ENCODE measurements at regions not wholly inside any gene's neighbourhood (a gene's known extent, or its start where the extent isn't known, plus 50 kb on each side); places are given as distances from the start of the nearest gene placed in this dataset.
"Not testable (repeated sequence)": the region's sequence is repeated elsewhere in the genome, so short reads cannot be mapped to it uniquely, and the experiment has no call there.

DNA sequence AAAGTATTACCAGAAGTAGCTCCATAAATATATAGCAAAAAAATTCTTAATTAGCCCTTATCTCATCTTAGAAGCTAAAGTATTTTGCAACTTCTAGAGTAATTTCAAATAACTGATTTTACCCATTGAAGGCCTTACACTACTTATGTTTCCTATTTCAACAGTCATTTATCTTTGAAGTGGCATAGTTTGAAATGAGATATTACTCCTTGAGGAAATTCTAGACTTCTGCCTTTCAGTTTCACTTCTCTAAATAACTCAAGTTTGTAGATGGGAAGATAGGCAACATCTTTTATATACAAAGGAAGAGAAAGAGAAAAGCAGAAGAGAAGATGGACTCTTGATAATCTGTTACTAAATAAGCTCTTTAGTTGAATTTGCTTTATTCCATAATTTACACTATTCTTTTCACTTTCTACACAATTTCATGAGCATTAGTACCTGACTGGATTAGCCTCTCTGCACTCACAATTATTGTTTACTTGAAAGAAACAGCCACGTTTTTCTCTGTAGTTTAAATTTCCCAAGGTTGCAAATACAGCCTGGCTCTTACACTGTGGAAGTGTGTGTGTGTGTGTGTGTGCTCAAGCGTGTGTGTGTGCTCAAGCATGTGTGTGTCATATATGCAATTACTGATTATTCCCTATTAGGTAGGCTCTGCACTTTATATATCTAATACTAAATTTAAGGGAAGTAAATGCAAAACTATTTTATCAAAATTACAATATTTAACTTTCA lies 60.6 kb upstream of the EMB start:
- H3K4me1 Mint-ChIP-seq (ENCODE audit: low read depth) = peaks cover 12% of the 10 kb centered on the region
- no peak overlapping the region for H3K27ac Mint-ChIP-seq
- H3K27me3 Mint-ChIP-seq = peaks cover 1% of the 10 kb centered on the region
- peaks cover 16% of the 10 kb centered on the region for H3K36me3 Mint-ChIP-seq
- H3K9me3 Mint-ChIP-seq = peaks cover 18% of the 10 kb centered on the region
- CTCF ChIA-PET = no interaction called here
- no peak overlapping the region for H3K4me3 Mint-ChIP-seq
- no peak for DNase-seq
- POLR2A ChIA-PET = interaction anchor here (1.2 kb wide), 1 partner anchor 60 kb away, joined by 3 read pairs; the partner anchor contains the start of gene EMB
- intact Hi-C loops (cut with micrococcal nuclease) = loop anchor here (2.0 kb wide), 1 partner anchor 61 kb away; the partner anchor contains the start of gene EMB

DNA sequence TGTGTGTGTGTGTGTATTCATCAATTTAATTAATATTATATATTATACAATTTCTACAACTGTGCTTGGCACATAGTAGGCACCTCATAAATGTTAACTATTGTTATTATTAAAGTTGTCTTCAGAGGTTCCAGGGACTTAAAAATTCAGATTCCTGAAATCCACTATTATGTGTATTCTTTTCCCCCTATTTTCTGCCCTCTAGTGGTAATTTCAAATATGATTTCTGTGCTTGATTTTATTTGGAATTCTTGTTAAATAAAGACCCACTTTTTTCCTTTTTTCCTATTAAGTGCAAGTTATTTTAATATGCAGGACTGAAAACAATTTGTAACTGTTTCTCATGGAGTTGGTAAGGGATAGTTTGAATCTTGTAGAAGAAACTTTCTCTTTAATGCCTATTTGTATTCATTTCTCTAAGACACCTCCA lies 72.0 kb upstream of the EMB start:
- H3K36me3 Mint-ChIP-seq; POLR2A ChIA-PET; H3K9me3 Mint-ChIP-seq; DNase-seq; H3K27ac Mint-ChIP-seq; H3K27me3 Mint-ChIP-seq; H3K4me1 Mint-ChIP-seq (ENCODE audit: low read depth); H3K4me3 Mint-ChIP-seq: not testable (repeated sequence)
- CTCF ChIA-PET = interaction anchor here (0.9 to 1.3 kb wide), 5 partner anchors 15 to 238 kb away, joined by 3 to 6 read pairs (median 3); no protein-coding TSS in a partner anchor
- intact Hi-C loops (cut with micrococcal nuclease) = loop anchor here (2.0 kb wide), 1 partner anchor 238 kb away; no protein-coding TSS in a partner anchor

- POLR2A ChIA-PET; H3K4me1 Mint-ChIP-seq (ENCODE audit: low read depth); intact Hi-C loops (cut with micrococcal nuclease); CTCF ChIA-PET; H3K36me3 Mint-ChIP-seq; H3K27ac Mint-ChIP-seq; H3K27me3 Mint-ChIP-seq; H3K4me3 Mint-ChIP-seq; DNase-seq: not testable (repeated sequence)
- peaks cover 11% of the 10 kb centered on the region for H3K9me3 Mint-ChIP-seq
Measured at GRCh38 chr5:50521060-50521459, 80.0 kb upstream of the EMB start.

GRCh38 chr5:50527514-50528060 lies 86.5 kb upstream of the EMB start:
- H3K27ac Mint-ChIP-seq; intact Hi-C loops (cut with micrococcal nuclease): not testable (repeated sequence)

DNA sequence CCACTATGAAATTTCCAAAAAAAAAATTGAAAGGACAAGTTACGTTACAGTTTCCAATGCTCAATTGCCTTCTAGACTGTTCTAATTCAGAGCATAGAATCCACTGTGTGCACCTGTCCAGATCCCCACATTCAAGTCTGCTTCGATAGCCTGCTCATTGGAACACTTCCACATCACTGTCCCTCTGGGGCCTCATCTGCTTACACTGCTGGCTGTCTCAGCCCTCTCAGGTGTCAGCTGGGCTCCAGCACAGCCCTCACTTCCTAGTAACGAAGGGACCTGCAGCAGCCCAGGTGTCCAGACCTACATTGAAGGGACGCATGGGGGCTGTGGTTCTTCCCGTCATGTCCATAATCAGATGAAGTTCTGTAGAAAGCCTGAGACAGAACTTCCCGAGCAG lies 94.3 kb upstream of the EMB start:
- H3K36me3 Mint-ChIP-seq = no peaks in the 10 kb centered on the region
- ChIA-PET POLR2A (no interaction called here), CTCF (no interaction called here)
- H3K27me3 Mint-ChIP-seq = no peaks in the 10 kb centered on the region
- peaks cover 4% of the 10 kb centered on the region for H3K4me1 Mint-ChIP-seq (ENCODE audit: low read depth)
- peaks cover 6% of the 10 kb centered on the region for H3K9me3 Mint-ChIP-seq
- no peak for DNase-seq
- H3K4me3 Mint-ChIP-seq = no peak overlapping the region
- no peak overlapping the region for H3K27ac Mint-ChIP-seq
- intact Hi-C loops (cut with micrococcal nuclease) = no loop called here

More at GRCh38 chr5:50527514-50528060, 86.5 kb upstream of the EMB start:
- H3K27me3 Mint-ChIP-seq; POLR2A ChIA-PET; H3K4me3 Mint-ChIP-seq; H3K9me3 Mint-ChIP-seq; H3K4me1 Mint-ChIP-seq (ENCODE audit: low read depth); H3K36me3 Mint-ChIP-seq; DNase-seq: not testable (repeated sequence)
- CTCF ChIA-PET = interaction anchor here (0.9 kb wide), 1 partner anchor 14 kb away, joined by 3 read pairs; no protein-coding TSS in a partner anchor

- H3K4me3 Mint-ChIP-seq; H3K27me3 Mint-ChIP-seq; H3K36me3 Mint-ChIP-seq; DNase-seq; H3K4me1 Mint-ChIP-seq (ENCODE audit: low read depth); intact Hi-C loops (cut with micrococcal nuclease); H3K27ac Mint-ChIP-seq; POLR2A ChIA-PET: not testable (repeated sequence)
- CTCF ChIA-PET = interaction anchor here (0.6 kb wide), 1 partner anchor 244 kb away, joined by 3 read pairs; no protein-coding TSS in a partner anchor
- peaks cover 13% of the 10 kb centered on the region for H3K9me3 Mint-ChIP-seq
Measured at GRCh38 chr5:50537534-50537933, 96.4 kb upstream of the EMB start.

DNA sequence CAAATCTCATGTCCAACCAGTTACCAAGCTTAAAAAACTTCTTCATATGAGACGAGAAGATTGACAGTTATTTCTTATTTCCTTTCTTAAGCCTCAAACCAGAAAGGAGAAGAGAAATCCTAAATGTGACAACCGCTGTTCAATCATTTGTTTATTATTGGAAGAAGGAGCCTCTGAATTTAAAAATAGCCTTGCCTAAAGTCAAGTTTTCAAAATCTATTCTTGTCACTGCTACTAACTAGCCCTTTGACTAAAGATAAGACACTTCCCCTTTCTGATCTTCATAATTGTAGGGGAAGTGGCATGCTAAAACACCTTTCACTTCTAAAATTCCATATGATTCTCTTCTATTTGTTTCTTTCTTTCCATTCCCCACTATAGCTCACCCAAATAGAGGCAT lies 106.2 kb upstream of the EMB start:
- DNase-seq = no peak
- ChIA-PET POLR2A (interaction anchor here (0.7 kb wide), 1 partner anchor 29 kb away, joined by 3 read pairs; no protein-coding TSS in a partner anchor), CTCF (no interaction called here)
- intact Hi-C loops (cut with micrococcal nuclease) = no loop called here
- no peak overlapping the region for H3K4me3 Mint-ChIP-seq
- peaks cover 3% of the 10 kb centered on the region for H3K36me3 Mint-ChIP-seq
- peaks cover 13% of the 10 kb centered on the region for H3K9me3 Mint-ChIP-seq
- no peaks in the 10 kb centered on the region for H3K27me3 Mint-ChIP-seq
- no peak overlapping the region for H3K27ac Mint-ChIP-seq
- H3K4me1 Mint-ChIP-seq (ENCODE audit: low read depth) = no peaks in the 10 kb centered on the region

DNA sequence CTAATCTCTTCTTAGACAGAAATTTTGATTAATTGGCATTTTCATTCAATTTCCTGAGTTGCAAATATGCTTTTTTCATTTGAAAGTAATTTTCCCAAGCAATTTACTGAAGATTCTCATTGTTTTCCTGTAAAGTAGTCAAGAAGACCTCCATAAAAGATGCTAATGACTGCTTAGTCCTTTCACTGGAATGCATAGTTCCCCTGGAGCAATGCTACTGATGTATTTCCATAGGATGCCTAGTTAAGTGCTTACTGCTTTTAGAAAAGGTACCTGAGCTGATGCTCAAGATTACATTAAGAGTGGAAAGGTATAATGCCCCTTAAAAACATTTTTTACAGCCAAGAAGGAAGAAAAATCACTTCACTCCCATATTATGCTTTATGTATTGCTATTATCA lies 109.2 kb upstream of the EMB start:
- intact Hi-C loops (cut with micrococcal nuclease) = no loop called here
- Mint-ChIP-seq H3K27me3 (no peaks in the 10 kb centered on the region), H3K4me3 (no peak overlapping the region), H3K9me3 (peaks cover 3% of the 10 kb centered on the region), H3K4me1 (ENCODE audit: low read depth) (peaks cover 19% of the 10 kb centered on the region), H3K27ac (no peak overlapping the region), H3K36me3 (no peaks in the 10 kb centered on the region)
- no peak for DNase-seq
- CTCF ChIA-PET = interaction anchor here (0.6 kb wide), 1 partner anchor 108 kb away, joined by 3 read pairs; no protein-coding TSS in a partner anchor
- POLR2A ChIA-PET = no interaction called here

DNA sequence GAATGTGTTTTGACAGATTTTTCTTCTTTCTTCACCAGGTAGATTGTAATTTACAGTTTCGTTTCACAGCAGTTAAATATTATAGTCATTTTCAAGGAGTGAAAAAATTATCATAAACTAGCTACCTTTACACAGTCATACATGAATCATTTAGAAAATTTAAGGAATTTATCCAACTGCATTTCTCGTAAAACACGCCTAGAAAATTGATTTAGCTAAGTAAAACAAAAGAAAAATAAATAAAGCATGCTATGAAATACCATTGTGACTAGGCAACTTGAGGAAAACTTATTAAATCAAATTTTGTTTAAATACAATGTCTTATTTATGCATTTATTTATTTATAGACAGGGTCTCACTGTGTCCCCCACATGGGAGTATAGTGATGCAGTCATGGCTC lies 109.9 kb upstream of the EMB start:
- intact Hi-C loops (cut with micrococcal nuclease) = no loop called here
- H3K27ac Mint-ChIP-seq = no peak overlapping the region

GRCh38 chr5:50553560-50553984 lies 112.5 kb upstream of the EMB start:
- CTCF ChIA-PET = no interaction called here
- peaks cover 3% of the 10 kb centered on the region for H3K9me3 Mint-ChIP-seq
- H3K4me3 Mint-ChIP-seq = no peak overlapping the region
- H3K27ac Mint-ChIP-seq = no peak overlapping the region
- H3K36me3 Mint-ChIP-seq = no peaks in the 10 kb centered on the region
- H3K4me1 Mint-ChIP-seq (ENCODE audit: low read depth) = peaks cover 19% of the 10 kb centered on the region
- H3K27me3 Mint-ChIP-seq = no peaks in the 10 kb centered on the region
- DNase-seq = no peak
- intact Hi-C loops (cut with micrococcal nuclease) = no loop called here
- POLR2A ChIA-PET = no interaction called here

More for the DNA sequence above, 109.9 kb upstream of the EMB start:
- Mint-ChIP-seq H3K9me3 (peaks cover 3% of the 10 kb centered on the region), H3K27me3 (no peaks in the 10 kb centered on the region), H3K4me1 (ENCODE audit: low read depth) (peaks cover 19% of the 10 kb centered on the region), H3K36me3 (no peaks in the 10 kb centered on the region), H3K4me3 (no peak overlapping the region)
- ChIA-PET POLR2A (no interaction called here), CTCF (interaction anchor here (0.6 kb wide), 1 partner anchor 109 kb away, joined by 3 read pairs; no protein-coding TSS in a partner anchor)
- no peak for DNase-seq

- intact Hi-C loops (cut with micrococcal nuclease); POLR2A ChIA-PET; H3K27me3 Mint-ChIP-seq; H3K9me3 Mint-ChIP-seq; H3K27ac Mint-ChIP-seq; H3K4me3 Mint-ChIP-seq; H3K36me3 Mint-ChIP-seq; DNase-seq: not testable (repeated sequence)
- CTCF ChIA-PET = interaction anchor here (1.0 kb wide), 1 partner anchor 19 kb away, joined by 3 read pairs; no protein-coding TSS in a partner anchor
- peaks cover 11% of the 10 kb centered on the region for H3K4me1 Mint-ChIP-seq (ENCODE audit: low read depth)
Measured at GRCh38 chr5:50558640-50559039, 107.8 kb upstream of the PARP8 start.

- intact Hi-C loops (cut with micrococcal nuclease) = no loop called here
- ChIA-PET POLR2A (no interaction called here), CTCF (no interaction called here)
Measured at GRCh38 chr5:50559955-50560354, 106.5 kb upstream of the PARP8 start.

More at GRCh38 chr5:50559955-50560354, 106.5 kb upstream of the PARP8 start:
- no peak for DNase-seq
- Mint-ChIP-seq H3K27me3 (no peaks in the 10 kb centered on the region), H3K4me3 (no peak overlapping the region), H3K36me3 (no peaks in the 10 kb centered on the region), H3K4me1 (ENCODE audit: low read depth) (peaks cover 12% of the 10 kb centered on the region), H3K27ac (no peak overlapping the region), H3K9me3 (no peaks in the 10 kb centered on the region)

All from activated CD4-positive, alpha-beta memory T cell treated with anti-CD3 and anti-CD28 coated beads for 36 hours (primary cell).